SW 1271 (cell line): ENCODE measurements at regions not wholly inside any gene's neighbourhood (a gene's known extent, or its start where the extent isn't known, plus 50 kb on each side); places are given as distances from the start of the nearest gene placed in this dataset.

Source experiments
- DNase-seq, 2 experiments: peaks; one replicate each; lab custom pipeline; 2025; lab: John Stamatoyannopoulos, UW

DNA sequence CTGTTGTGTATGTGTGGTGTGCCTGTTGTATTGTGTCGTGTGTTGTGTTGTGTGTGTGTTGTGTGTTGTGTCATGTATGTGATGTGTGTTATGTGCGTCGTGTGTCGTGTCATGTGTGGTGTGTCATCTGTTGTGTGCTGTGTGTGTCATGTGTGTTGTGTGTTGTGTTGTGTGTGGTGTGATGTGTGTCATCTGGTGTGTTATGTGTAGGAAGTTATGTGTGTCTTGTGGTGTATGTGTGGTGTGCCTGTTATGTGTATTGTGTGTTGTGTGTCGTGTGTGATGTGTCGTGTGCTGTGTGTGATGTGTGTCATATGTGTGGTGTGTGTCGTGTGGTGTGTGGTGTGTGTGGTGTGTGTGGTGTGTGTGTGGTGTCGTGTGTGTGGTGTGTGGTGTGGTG lies 145.2 kb downstream of the DNAJB6 start:
- DNase-seq = no peak

DNA sequence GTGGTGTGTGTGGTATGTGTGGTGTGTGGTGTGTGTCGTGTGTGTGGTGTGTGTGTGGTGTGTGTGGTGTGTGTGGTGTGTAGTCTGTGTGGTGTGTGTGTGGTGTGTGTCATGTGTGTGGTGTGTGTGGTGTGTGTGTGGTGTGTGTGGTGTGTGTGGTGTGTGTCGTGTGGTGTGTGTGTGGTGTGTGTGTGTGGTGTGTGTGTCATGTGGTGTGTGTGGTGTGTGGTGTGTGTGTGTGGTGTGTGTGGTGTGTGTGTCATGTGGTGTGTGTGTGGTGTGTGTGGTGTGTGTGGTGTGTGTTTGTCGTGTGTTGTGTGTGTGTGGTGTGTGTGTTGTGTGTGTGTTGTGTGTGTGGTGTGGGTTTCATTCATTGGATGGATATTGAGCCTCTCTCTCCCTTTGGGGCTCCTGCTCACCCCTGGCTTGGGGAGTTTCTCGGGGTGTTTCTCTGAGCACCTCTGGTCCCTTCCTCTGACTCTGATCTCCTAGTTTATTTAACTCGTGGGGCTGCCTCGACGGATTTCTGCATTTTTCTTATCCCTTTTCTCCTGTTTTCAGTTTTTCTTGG lies 145.8 kb downstream of the DNAJB6 start:
- DNase-seq = peak in 1 of 2 experiments; percentile 9

- DNase-seq = no peak
Observed at GRCh38 chr7:157483515-157483914, 146.7 kb downstream of the DNAJB6 start.

GRCh38 chr7:157483971-157484410 lies 147.2 kb downstream of the DNAJB6 start:
- DNase-seq = no peak

DNA sequence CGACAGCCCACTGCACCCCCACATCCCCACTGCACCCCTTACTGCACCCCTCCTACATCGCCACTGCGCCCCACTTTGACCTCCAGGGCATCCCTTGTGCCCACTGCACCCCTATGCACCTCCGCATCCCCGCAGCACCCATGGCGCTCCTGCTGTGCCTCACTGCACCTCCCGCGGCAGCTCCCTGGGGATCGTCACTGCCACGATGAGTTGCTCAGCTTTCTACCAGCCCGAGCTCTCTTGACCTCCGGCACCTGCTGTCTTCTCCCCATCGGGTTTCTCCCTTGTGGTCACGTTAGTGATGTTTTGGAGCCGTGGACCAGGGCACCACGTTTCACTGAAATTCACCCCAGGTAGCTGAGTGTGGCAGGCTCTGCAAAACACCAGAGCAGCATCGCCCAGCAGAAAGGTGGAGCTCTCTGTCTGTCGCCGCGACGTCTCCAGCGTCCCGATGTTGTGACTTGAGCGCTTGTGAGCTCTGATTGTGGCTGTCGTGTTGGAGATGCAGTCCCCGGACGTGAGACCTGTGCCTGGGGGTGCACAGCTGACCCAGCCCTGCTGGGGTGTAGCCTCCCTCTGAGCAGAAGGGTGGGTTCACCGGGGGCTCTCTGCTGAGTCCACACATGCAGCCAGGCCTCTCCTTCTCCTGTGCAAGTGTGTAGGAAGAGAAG lies 147.7 kb downstream of the DNAJB6 start:
- DNase-seq = no peak

DNA sequence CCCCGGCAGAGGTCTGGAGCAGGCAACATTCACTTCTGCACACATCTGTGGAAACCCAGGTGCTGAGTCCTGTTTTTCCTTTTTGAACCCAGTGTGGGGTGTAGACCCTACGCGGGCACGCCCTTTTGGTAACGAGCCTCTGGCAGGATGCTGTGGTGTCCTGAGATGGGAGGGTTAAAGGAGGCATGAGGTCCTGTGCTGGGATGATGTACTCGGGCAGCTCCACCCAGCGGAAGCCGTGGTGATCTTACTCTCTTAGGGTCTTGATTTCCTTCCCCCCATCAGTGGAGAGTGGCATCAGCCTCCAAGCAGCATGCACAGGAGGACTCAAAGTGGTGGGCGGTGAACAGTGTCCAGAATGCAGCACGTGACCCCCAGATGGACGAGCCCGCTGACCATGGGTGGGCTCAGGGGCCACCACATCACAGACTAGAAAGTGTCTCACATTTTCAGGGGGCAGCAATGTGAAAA lies 148.6 kb downstream of the DNAJB6 start:
- DNase-seq = no peak

DNA sequence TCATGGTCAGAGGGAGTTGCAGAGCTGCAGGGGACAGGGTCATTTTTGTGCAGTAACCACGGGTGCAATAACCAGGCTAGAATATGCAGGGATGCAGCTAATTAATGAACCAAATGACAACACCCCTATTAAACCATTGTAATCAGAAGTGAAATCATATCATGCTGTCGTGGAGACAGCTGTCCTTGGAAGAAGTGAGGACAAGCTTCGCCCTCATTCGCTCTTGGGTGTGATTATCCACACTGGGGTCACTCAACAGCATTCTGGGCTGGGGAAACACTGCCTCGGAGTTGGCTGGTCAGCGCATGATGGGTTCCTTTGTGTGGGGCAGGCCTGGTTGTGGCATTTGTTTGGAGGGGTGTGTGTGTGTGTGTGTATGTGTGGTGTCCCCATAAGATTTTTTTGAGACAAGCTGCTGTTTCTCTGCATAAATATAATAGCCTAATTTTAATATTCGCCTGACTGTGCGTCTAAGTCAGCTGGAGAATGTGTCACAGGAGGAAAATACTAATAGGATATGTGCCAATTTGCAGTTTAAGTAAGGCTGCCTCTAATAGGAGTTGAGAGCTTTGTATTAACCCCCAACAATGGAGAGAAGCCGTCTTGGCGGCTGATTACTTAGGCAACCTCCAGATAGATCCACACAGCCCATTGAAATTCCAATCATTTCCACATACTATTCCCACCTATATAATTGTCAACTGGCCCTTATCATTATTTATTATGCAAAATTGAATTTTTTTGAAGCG lies 149.4 kb downstream of the DNAJB6 start:
- no peak for DNase-seq

- DNase-seq = no peak
Observed at GRCh38 chr7:157487046-157487770, 150.4 kb downstream of the DNAJB6 start.

DNA sequence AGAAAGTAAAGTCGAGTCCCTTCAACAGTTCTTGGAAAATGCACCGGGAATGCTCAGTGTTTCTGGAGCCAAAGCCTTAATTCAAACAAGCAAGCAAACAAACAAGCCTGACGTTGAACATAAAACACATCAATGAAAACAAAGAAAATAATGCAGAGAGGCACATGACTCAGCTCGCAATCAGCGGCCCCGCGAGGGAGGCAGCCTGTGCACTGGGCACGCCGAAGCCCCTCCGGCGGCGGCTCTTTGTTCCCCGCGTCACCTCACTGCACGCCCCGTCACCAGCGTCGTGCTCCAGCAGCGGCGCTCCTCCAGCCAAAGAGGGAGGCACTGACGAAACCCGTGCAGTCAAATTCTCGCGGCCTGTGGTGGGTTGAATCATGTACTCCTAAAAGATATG lies 151.5 kb downstream of the DNAJB6 start:
- DNase-seq = no peak

- DNase-seq = no peak
Observed at GRCh38 chr7:157488966-157489365, 152.2 kb downstream of the DNAJB6 start.
